ENCODE measurements at regions not wholly inside any gene's neighbourhood (a gene's known extent, or its start where the extent isn't known, plus 50 kb on each side); places are given as distances from the start of the nearest gene placed in this dataset.

DNA sequence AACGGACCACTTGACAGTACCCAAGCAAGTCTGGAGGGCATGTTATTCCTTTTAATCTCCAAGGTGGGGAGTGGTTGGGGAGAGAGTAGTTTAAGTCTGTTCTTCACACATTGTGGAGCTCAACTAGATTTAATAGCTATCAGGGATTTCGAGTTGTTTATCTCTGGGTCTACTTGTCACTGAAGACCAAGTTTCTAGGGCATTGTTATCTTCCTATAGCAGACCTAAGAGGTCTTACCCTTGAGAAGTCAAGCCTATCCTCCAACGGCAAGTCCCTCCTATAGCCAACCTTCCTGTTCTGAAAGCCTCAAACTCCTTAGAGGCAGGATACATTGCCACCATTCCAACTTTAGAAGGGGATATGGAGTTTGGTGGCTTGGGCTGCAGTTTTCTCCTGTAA is 164.5 kb upstream of the MOCS1 start:
- no peak for TF ChIP-seq EZH2 (IDR thresholded peaks at IDR 0.05)
- TF ChIP-seq POLR2AphosphoS5 (IDR thresholded peaks at IDR 0.05; ENCODE audit: borderline replicate concordance, low read depth, low read length): no peak

Data from SK-N-MC (cell line).